HG02938 (cell line): ENCODE measurements at regions not wholly inside any gene's neighbourhood (a gene's known extent, or its start where the extent isn't known, plus 50 kb on each side); places are given as distances from the start of the nearest gene placed in this dataset.
A peak's percentile ranks its signal among the peaks of the same experiment; 100 is the strongest.
"Not testable (repeated sequence)": the region's sequence is repeated elsewhere in the genome, so short reads cannot be mapped to it uniquely, and the experiment has no call there.

Experiments used
- ATAC-seq: cut with Tn5 transposase; IDR thresholded peaks from one replicate; pipeline ENCODE4 v1.9.1; 2021; ENCODE audit warnings: mild to moderate bottlenecking, moderate library complexity; ENCODE audit not compliant: unreplicated experiment

DNA sequence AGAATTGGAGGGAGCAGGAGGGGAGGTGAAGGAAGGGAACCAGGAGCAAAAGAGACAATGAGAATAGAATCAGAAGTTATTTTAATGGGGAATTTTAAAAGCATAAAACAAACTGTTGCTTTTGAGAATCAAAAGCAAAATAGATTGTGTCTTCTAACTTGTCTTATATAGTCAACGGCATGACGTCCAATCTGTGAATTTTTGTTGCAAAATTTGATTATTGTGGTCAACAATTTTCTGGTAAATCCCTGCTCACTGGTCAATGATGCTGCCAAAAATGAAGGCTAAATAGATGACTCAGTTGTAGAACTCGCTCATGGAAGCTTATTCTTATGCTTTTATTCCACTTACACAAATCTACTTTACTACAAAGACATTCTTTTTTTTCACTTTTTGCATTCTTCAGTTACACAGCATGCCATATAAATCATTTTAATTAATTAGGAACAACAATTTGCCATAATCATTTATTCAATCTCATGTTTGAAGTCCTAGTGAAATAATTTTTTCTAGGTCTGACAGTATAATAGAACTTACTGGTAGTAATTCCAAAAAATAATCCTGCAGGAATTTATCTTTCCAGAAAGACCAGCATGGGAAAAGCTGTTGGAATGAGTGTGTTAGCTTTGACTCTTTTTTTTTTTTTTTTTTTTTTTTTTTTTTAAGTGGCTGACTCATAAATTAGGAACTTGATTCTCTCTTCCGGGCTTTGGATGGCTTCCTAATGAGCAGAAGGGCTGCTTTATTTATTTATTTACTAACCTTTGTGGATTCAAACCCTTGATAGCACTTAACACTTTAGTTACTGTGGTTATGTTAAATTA is 256.9 kb downstream of the SPRY2 start:
- ATAC-seq = no peak

DNA sequence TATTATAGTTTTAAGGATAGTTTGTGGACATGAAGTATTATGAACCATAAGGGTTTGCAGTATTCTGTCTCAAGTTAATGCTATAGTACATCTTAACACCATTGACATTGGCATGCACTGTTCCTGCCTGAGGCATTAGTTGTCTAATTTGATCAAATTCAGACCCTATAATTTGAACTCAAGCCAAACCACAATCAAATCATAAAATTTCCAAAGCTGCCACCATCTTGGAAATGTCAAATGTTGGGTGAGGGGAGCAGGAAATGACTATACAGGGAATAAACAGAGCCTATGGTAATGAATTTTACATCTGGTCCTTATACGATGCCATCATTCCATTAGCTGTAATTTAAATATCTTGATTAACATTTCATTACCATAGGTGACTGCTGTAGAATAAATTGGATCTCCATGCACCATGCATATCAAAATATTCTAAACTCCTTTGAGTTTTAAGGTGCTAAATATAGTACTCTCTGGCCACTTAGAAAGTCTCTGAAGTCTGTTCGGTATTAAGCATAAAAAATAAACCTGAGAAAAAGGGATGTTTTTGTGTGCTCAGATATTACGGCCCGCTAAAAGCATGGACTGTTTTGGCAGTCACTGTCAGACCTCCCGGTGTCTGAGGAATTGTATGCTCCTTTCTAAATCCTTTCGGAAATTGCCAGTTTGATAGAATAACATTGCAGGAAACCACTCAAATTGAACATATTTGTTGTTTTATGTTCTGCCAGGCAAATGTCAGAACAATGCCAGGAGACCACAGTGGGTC is 257.7 kb downstream of the SPRY2 start:
- ATAC-seq = no peak

GRCh38 chr13:80082396-80083080 is 258.4 kb downstream of the SPRY2 start:
- ATAC-seq = no peak

DNA sequence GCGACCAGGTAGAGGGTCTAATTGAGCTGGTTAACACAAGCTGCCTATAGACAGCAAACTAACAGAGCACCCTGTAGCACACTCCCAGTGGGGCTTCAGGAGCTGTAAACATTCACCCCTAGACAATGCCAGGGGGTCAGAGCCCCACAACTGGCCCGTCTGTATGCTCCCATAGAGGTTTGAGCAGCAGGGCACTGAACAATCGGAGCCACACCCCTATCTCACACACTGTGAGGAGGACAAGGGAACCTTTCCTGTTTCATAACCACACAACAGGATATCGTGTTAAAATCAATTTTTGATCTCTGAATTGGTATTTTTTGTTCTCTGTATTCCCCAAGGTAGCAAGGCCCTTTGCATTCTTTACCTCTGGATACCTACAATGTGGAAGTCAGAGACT is 266.1 kb downstream of the SPRY2 start:
- no peak for ATAC-seq

DNA sequence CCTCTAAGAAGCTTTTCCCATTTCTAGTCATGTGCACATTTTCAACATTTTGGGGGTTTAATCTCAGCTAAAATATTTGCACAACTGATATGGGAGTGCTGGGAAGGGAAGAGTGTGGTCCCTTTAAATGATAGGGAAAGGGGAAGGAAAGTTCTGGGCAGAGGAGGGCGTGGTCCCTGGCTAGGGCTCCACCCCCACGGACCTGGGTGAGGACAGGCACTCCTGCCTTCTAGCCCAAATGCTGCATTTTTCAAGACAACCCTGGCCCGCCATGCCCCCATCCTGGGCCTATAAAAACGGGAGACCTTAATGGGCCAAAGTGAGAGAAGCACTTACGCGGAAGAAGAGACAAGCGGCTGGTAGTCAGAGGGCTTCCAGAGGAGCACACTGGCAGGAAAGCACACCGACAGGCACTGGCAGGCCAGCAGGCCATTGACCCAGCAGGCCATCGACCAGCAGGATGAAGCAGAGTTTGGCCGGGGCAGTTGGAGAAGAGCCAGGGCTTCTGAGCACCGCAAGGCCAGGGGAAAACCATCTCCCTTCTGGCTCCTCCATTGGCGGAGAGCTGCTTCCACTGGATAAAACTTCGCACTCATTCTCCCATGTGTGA is 266.7 kb downstream of the SPRY2 start:
- no peak for ATAC-seq

DNA sequence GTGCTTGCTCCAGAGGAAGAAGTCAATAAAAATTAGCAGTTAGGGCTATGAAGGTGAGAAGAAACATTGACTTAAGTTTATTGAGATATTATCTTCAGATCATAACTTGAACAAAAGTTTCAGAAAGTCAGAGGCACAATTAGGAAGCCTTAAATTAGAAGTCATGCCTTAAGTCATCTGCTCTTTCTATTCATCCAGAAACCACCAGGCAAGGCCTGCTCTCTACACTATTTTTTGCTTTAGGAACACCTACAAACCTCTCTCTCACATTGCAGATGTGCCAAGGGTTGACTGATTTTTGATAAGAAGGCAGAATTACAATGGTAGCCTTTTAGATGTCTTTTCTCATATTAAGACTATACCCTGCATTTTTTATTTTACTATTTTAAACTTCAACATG is 268.7 kb downstream of the SPRY2 start:
- ATAC-seq = no peak

DNA sequence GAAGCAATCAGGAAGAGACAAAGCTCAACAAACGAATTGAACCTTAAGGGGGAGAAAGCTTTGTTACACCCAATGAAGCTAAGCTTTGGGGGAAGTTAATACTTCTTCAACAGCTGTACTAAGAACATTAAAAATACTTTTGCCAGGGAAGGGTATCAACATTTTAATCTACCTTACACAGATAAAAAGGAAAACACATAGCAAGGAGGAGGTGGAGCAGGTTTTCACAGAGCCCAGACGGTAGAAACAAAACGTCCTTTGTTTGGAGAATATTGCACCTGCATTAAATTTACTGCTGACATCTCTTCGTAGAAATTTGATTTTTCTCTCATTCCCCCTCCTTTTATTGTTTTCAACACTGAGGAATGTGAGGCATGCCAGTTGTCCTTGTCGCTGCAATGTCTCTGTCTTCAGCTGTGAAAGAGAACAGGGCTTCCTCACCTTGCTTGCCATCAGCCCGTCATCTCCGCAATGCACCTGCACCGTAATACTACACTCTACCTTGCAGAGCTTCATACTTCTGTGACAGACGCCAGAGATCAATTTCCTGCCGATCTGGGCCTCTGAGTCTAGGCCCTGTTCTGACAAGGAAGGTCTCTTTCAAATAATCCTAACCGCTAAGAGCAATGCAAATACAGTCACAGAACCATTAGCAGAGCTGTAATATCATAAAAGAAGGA is 270.8 kb downstream of the SPRY2 start:
- no peak for ATAC-seq

GRCh38 chr13:80069374-80069773 is 271.6 kb downstream of the SPRY2 start:
- ATAC-seq = no peak

GRCh38 chr13:80065996-80066395 is 274.9 kb downstream of the SPRY2 start:
- ATAC-seq = no peak

GRCh38 chr13:80062416-80062815 is 278.5 kb downstream of the SPRY2 start:
- ATAC-seq = not testable (repeated sequence)

DNA sequence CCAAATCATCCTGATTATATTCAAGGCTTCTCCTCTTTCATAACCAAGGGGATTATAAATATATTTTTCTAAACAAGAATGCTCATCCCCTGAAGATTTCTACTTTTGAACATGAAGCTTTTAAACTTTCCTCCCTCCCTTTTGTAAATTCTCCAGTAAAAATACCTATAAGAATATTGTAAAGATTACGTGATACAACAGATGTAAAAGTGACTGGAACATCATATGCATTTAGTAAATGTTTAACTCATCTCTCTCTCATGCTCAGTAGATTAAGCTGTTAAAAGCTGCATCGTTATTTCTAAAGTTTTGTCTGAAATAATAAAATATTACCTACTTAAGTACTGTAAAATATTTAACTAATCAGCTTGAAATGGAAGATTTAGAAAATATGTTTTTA is 281.1 kb downstream of the SPRY2 start:
- ATAC-seq = no peak

GRCh38 chr13:80058626-80059025 is 282.3 kb downstream of the SPRY2 start:
- ATAC-seq = no peak

- ATAC-seq = no peak
Measured at GRCh38 chr13:80055847-80056246, 285.1 kb downstream of the SPRY2 start.

GRCh38 chr13:80054806-80055205 is 286.1 kb downstream of the SPRY2 start:
- no peak for ATAC-seq

DNA sequence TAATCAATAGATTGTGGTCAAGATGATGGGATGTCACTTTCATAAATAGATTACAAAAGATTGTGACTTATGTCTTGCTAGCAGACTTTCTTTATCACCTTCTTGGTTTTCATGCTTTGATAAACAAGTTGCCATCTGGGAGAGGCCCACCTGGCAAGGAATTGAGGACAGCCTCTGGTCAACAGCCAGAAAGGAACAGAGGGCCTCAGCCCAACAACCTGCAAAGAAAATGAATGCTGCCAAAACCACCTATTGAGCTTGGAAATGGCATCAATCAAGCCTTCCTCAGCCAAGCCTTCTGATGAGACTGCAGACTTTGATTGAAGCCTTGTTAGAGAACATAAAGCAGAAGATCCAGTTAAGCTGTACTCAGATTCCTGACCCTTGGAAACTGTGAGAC is 288.6 kb downstream of the SPRY2 start:
- ATAC-seq = no peak

DNA sequence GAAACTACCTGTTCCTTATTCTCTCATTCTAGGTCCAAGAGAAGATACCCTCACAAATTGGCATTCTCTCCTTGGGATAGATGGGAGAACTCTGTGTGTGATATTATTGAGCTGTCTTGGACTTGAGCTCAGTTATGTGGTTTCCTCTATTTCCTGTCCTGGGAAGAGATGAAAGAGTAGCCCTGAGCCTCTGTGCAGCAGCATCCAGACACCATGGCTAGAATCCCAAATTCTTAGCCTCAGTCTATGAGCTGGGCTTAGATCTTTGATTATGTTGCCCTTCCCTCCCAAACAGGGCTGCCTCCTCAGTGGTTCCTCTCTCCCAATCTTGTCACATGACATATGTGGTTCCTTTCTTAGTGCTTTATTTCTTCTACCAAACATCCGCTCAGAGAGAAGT is 290.7 kb downstream of the SPRY2 start:
- ATAC-seq = no peak

DNA sequence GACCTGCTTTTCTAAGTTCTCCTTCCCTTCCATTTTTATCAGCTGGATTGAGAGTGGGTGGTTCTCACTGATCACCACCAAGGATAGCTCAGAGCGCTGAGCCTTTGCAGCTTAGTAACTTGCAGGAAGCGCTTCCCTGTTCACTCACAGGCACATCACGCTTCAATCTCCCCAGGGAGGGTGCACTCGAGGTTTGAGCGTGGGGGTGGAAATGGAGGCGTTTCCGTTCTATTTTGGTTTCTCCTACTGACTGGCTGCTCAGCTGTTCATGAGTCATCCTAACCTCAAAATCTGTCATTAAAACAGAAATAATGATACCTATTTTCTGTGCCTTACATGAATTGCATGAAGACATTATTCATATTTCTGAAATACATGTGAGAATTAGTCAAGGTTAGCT is 292.1 kb downstream of the SPRY2 start:
- peak; percentile 99 for ATAC-seq

GRCh38 chr13:80048030-80048429 is 292.9 kb downstream of the SPRY2 start:
- ATAC-seq = no peak

DNA sequence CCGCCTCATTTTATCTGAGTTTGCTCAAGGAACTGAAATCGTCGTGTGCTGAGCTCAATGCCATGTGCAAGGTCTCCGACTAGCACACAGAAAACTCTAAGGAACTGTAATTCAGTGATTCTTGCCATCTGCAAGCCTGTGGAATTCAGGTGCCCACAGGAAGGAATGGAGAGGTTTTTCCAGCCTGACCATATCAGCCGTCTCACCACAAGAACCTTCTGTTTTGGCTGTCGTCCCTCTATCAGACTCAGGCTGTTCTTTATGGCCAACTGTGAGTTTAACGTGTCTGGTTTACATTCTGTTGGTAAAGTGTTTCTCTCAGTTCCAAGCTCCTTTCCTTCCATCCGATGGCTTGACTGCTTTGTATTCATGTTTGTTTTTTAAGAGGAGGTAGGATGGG is 293.5 kb downstream of the SPRY2 start:
- ATAC-seq = no peak

GRCh38 chr13:80040981-80041317 is 300.0 kb downstream of the SPRY2 start:
- no peak for ATAC-seq
